ENCODE measurements at regions not wholly inside any gene's neighbourhood (a gene's known extent, or its start where the extent isn't known, plus 50 kb on each side); places are given as distances from the start of the nearest gene placed in this dataset.
"Not testable (repeated sequence)": the region's sequence is repeated elsewhere in the genome, so short reads cannot be mapped to it uniquely, and the experiment has no call there.

DNA sequence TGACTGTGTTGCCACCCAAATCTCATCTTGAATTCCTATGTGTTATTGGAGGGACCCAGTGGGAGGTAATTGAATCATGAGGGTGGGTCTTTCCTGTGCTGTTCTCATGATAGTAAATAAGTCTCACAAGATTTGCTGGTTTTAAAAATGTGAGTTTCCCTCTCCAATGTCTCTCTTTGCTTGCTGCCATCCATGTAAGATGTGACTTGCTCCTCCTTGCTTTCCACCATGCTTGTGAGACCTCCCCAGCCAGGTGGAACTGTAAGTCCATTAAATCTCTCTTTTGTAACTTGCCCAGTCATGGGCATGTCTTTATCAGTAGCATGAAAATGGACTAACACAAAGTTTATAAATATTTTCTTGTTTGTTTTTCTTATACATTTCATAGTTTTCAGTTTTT lies 990.5 kb upstream of the CITED2 start:
- in situ Hi-C loops (cut with HindIII; ENCODE audit: low pct_ligation_motif_present, low pct_unique_long_range_greater_than_20kb, low sequenced_read_pairs): no loop called here
- DNase-seq: no peak

- no peak for DNase-seq
- in situ Hi-C loops (cut with HindIII; ENCODE audit: low pct_ligation_motif_present, low pct_unique_long_range_greater_than_20kb, low sequenced_read_pairs): no loop called here
Observed at GRCh38 chr6:140360651-140361050, 986.2 kb upstream of the CITED2 start.

GRCh38 chr6:140355476-140355875 lies 981.0 kb upstream of the CITED2 start:
- in situ Hi-C loops (cut with HindIII; ENCODE audit: low pct_ligation_motif_present, low pct_unique_long_range_greater_than_20kb, low sequenced_read_pairs): no loop called here

GRCh38 chr6:140354296-140354695 lies 979.8 kb upstream of the CITED2 start:
- no peak for DNase-seq
- in situ Hi-C loops (cut with HindIII; ENCODE audit: low pct_ligation_motif_present, low pct_unique_long_range_greater_than_20kb, low sequenced_read_pairs): no loop called here

More at GRCh38 chr6:140355476-140355875, 981.0 kb upstream of the CITED2 start:
- no peak for DNase-seq

DNA sequence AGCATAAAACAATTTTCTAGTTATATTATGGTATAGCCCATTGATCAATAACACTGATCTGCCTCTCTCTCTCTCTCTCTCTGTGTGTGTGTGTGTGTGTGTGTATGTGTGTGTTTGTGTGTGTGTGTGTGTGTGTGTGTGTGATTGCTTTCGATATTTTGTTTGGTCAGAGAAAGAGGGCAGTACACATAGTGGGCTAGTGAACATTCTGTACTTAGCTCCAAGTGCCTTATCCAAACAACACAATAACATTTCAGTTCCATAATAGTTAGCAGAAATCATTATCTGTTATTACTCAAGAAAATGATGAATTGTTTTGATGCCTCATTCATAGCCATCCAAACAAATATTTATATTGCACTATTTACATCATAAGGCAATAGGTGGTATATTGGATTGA lies 979.1 kb upstream of the CITED2 start:
- in situ Hi-C loops (cut with HindIII; ENCODE audit: low pct_ligation_motif_present, low pct_unique_long_range_greater_than_20kb, low sequenced_read_pairs): no loop called here
- DNase-seq: no peak

- in situ Hi-C loops (cut with HindIII; ENCODE audit: low pct_ligation_motif_present, low pct_unique_long_range_greater_than_20kb, low sequenced_read_pairs): no loop called here
- DNase-seq: no peak
Observed at GRCh38 chr6:140346428-140346827, 972.0 kb upstream of the CITED2 start.

- no peak for DNase-seq
- in situ Hi-C loops (cut with HindIII; ENCODE audit: low pct_ligation_motif_present, low pct_unique_long_range_greater_than_20kb, low sequenced_read_pairs): no loop called here
Observed at GRCh38 chr6:140345935-140346334, 971.5 kb upstream of the CITED2 start.

- no peak for DNase-seq
- in situ Hi-C loops (cut with HindIII; ENCODE audit: low pct_ligation_motif_present, low pct_unique_long_range_greater_than_20kb, low sequenced_read_pairs): no loop called here
Observed at GRCh38 chr6:140344142-140344913, 969.9 kb upstream of the CITED2 start.

- no peak for DNase-seq
- in situ Hi-C loops (cut with HindIII; ENCODE audit: low pct_ligation_motif_present, low pct_unique_long_range_greater_than_20kb, low sequenced_read_pairs): no loop called here
Observed at GRCh38 chr6:140343128-140343527, 968.7 kb upstream of the CITED2 start.

DNA sequence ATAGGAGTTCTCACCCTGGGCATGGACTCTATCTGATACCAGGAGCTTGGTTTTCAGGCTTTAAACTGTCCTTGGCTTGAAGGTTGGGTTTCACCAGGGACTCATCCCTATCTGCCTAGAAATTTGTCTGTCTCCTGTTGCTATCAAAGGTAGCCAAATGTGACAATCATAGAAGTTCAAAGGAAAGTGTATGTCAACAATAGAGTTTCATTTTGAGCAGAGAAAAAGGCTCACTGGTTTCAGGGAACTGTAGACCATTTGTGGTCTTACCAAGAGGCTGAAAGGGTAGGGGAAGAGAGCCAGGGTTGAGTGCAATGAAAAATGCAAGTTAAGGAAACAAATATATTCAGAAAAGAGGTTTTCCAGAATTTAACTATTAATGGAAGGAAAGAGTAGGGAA lies 966.8 kb upstream of the CITED2 start:
- DNase-seq: no peak
- in situ Hi-C loops (cut with HindIII; ENCODE audit: low pct_ligation_motif_present, low pct_unique_long_range_greater_than_20kb, low sequenced_read_pairs): no loop called here

- no peak for DNase-seq
- in situ Hi-C loops (cut with HindIII; ENCODE audit: low pct_ligation_motif_present, low pct_unique_long_range_greater_than_20kb, low sequenced_read_pairs): no loop called here
Observed at GRCh38 chr6:140340795-140341194, 966.3 kb upstream of the CITED2 start.

GRCh38 chr6:140339084-140339483 lies 964.6 kb upstream of the CITED2 start:
- in situ Hi-C loops (cut with HindIII; ENCODE audit: low pct_ligation_motif_present, low pct_unique_long_range_greater_than_20kb, low sequenced_read_pairs): not testable (repeated sequence)

GRCh38 chr6:140321891-140322290 lies 947.4 kb upstream of the CITED2 start:
- in situ Hi-C loops (cut with HindIII; ENCODE audit: low pct_ligation_motif_present, low pct_unique_long_range_greater_than_20kb, low sequenced_read_pairs): no loop called here
- no peak for DNase-seq

More at GRCh38 chr6:140339084-140339483, 964.6 kb upstream of the CITED2 start:
- DNase-seq: not testable (repeated sequence)

DNA sequence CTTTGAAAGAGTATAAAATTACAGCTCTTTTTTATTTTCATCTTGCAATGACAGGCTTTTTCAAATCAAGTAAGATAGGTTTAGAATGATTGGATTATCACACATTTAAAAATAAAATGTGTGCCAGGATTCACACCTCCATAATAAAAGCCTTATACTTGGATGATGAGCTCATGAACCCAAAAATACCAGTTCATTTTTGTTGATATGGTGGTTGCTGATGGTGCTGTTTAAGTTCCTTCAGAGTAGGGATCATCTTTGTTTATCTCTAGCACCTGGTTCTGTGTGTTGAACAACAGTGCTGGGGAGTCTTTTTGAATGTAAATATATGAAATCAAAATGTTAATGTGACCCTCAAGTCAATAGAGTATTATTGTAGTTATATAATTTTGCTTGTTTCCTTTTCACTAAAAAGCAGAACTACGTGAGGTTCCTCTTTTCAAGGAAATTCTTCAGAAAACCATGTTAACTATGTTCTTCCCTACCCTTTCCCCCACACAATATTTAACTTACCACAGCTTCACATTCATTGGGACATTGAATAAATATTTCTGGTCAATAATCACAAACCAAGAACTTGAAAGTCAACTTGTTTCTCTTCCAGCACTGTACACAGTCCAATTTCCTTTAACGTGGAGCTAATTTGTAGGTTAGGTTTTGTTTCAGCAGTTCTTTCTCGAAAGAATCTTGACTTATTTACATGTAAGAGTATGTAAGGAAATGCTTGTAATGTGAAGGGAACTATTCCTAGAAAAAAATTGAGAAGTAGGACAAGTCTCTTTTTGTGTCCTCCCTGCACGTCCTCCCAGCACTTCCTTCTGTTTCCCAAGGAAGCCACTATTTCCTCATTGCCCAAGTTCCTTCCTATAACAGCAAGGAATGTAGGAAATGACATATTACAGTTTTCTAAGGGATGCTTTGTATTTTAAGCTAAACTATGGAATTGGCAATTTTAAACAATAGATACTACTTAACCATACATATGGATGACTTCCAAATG lies 945.9 kb upstream of the CITED2 start:
- in situ Hi-C loops (cut with HindIII; ENCODE audit: low pct_ligation_motif_present, low pct_unique_long_range_greater_than_20kb, low sequenced_read_pairs): no loop called here
- no peak for DNase-seq

DNA sequence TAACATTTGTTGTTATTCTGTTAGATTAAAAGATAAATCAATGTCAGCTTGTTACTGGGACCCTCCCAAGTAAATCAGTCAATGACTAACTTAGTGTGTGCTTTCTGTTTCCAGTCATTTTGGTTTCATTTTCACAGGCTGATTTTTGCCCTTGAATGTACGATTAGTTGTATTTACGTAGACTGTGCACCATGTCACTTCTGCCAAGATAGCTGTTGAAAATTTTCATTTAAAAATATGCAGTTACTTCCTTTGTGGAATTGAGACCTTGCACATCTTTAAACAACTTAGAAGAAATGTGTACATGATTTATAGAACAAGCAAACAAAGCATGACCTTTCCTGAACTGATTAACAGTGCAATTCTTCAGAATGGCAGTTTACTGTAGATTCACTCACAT lies 944.8 kb upstream of the CITED2 start:
- in situ Hi-C loops (cut with HindIII; ENCODE audit: low pct_ligation_motif_present, low pct_unique_long_range_greater_than_20kb, low sequenced_read_pairs): no loop called here
- peak; percentile 42 for DNase-seq

DNA sequence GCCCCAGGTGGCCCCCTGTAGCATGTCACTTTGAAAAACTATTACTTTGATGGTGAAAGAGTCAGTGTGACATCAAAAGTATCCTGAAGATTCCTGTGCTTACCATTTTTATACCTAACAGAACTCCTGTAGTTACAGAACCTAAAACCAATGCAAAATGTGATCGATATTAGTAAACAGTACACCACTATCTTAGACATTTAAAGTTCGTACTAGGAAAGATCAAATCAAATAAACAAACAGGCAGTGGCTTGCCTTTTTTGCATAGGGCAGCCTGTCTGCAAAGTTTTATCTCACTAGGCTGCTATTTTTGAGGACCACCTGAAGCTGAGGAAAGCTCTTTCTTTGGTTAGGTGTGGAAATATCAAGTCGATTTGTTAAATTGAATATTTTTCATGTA lies 944.0 kb upstream of the CITED2 start:
- DNase-seq: no peak
- in situ Hi-C loops (cut with HindIII; ENCODE audit: low pct_ligation_motif_present, low pct_unique_long_range_greater_than_20kb, low sequenced_read_pairs): no loop called here

DNA sequence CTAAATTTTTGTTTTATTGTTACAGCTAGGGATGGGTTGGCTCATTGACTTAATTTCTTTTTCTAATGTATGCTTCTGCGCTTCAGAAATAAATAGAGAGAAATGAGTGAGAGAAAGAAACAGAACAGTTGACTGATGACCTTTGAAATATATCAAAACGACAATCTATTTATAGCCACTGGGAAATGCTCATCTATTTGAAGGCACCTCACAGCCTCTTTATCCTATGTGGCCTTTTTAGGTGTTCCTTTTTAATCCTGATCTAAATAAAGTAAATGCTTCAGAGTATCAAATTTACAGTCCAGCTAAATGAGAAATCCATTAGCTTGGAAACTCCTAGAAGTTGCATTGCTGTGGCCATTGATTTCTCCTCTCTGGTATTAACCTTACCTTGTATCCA lies 943.5 kb upstream of the CITED2 start:
- in situ Hi-C loops (cut with HindIII; ENCODE audit: low pct_ligation_motif_present, low pct_unique_long_range_greater_than_20kb, low sequenced_read_pairs): no loop called here
- DNase-seq: no peak

DNA sequence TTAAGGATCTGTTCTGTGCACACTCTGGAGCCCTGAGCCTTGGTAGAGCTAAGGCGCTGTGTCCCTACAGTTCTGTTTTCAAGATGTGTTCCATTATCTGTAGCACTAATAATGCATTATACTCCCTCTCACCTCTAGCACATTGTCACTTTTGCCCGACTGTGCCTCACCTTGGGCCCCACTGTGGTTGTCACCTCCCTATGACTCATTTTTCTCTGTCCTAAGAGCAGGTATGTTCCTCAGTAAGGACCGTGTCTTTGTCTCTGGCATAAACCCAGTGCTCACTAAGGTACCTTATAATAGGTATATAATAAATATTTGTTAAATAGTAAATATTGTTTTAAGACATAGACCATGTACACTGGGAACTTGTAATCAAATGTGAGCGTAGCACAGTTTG lies 942.5 kb upstream of the CITED2 start:
- in situ Hi-C loops (cut with HindIII; ENCODE audit: low pct_ligation_motif_present, low pct_unique_long_range_greater_than_20kb, low sequenced_read_pairs): no loop called here
- DNase-seq: no peak

DNA sequence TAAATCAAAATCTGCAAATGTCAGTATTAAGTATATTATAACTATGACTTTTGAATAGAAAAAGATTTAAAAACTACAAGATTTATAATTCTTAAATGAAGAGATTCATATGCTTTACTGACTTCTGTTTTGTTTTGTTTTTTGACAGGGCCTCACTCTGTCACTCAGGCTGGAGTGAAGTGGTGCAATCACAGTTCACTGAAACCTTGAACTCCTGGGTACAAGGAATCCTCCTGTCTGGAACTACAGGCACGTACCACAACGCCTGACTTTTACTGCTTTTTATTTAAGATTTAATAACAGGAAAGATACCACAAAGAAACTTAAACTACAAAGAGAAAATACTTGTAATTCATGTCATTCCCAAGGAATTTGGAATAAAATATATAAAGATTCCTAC lies 940.2 kb upstream of the CITED2 start:
- DNase-seq: no peak
- in situ Hi-C loops (cut with HindIII; ENCODE audit: low pct_ligation_motif_present, low pct_unique_long_range_greater_than_20kb, low sequenced_read_pairs): no loop called here

Data from ACHN (cell line).